ENCODE measurements at regions not wholly inside any gene's neighbourhood (a gene's known extent, or its start where the extent isn't known, plus 50 kb on each side); places are given as distances from the start of the nearest gene placed in this dataset.
"Not testable (repeated sequence)": the region's sequence is repeated elsewhere in the genome, so short reads cannot be mapped to it uniquely, and the experiment has no call there.

DNA sequence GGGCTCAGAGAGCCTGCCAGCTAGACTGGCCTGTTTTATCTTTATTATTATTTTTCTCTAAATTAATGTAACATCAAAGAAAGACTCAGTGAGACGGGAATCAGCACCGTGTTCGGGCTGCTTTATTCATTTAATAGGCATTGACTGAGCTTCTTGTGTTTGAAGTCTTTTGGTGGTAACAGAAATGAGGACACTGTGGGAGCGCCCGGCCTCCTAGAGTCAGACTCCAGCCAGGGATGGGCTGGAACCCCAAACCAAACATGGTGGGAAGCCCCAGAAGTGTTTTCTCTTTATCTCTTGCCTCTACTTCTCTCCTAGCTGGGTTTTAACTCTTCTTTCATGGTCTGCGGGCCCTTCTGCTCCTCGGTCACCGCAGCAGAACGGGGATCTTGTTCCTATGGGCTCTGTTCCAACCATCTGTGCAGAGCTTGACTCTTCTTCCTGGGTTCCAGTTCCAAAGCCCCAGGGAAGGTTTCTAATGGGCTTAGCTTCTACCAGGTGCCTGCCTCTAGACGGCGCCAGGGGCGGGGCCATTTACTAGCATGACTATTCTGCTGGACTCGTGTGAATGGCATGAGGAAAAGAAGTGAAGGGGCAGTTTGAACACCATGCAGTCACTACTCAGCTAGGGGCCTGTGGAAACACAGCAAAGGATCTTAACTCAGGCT is 123.8 kb downstream of the FGF18 start:
- TF ChIP-seq, protein P1, sequence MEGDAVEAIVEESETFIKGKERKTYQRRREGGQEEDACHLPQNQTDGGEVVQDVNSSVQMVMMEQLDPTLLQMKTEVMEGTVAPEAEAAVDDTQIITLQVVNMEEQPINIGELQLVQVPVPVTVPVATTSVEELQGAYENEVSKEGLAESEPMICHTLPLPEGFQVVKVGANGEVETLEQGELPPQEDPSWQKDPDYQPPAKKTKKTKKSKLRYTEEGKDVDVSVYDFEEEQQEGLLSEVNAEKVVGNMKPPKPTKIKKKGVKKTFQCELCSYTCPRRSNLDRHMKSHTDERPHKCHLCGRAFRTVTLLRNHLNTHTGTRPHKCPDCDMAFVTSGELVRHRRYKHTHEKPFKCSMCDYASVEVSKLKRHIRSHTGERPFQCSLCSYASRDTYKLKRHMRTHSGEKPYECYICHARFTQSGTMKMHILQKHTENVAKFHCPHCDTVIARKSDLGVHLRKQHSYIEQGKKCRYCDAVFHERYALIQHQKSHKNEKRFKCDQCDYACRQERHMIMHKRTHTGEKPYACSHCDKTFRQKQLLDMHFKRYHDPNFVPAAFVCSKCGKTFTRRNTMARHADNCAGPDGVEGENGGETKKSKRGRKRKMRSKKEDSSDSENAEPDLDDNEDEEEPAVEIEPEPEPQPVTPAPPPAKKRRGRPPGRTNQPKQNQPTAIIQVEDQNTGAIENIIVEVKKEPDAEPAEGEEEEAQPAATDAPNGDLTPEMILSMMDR (IDR thresholded peaks at IDR 0.05; ENCODE audit: insufficient read depth, low read length, poor library complexity, severe bottlenecking): no peak
- no peak overlapping the region for H3K4me3 ChIP-seq (ENCODE audit: low read depth, low read length)
- no peak for DNase-seq (ENCODE audit: low read depth)
- H3K27me3 ChIP-seq (ENCODE audit: control insufficient read depth, insufficient read depth, low read length): no peaks in the 10 kb centered on the region
- H3K36me3 ChIP-seq (ENCODE audit: control insufficient read depth, insufficient read depth, low read length): no peaks in the 10 kb centered on the region

DNA sequence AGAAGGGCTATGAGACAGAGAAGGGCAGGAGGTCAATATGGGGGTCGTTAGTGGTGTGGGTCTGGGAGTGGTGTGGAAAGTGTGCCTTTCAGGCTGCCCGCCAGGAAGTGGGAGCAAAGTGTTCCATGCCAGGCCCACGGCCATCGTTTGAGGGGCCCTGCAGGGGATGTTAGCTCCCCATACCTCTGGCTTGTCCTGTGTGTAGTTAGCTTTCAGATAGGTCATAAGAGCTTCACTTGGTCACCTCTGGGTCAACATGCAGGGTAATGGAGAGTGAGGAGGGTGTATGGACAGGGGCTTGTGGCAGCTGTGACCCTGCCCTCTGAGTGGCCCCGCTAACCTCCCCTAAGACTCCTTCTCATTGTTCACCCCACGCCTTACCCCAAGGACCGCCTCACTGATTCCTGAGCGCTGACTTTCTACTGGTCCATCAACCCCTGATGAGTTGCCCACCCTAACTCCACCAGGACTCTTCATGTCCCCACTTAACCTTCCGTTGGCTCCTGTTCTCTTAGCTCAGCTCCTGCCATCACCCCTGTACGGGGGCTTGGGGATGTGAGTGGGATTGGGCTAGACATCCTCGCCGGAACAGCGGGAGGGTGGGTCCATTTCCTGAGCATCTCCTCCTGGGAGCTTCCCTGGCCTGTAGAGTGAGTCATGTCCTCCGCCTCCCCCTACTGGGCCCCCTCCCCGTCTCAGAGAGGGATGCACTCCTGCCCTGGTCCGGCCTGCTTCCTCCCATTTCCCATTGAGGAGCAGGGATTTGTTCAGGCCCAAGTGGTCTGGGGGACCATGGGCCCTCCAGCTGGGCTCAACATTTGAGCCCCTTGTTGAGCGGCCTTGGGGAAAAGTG is 125.7 kb downstream of the FGF18 start:
- DNase-seq (ENCODE audit: low read depth): no peak
- Histone ChIP-seq H3K27me3 (ENCODE audit: control insufficient read depth, insufficient read depth, low read length) (no peaks in the 10 kb centered on the region), H3K4me3 (ENCODE audit: low read depth, low read length) (no peak overlapping the region), H3K36me3 (ENCODE audit: control insufficient read depth, insufficient read depth, low read length) (no peaks in the 10 kb centered on the region)
- TF ChIP-seq, protein P1 (IDR thresholded peaks at IDR 0.05; ENCODE audit: insufficient read depth, low read length, poor library complexity, severe bottlenecking): no peak

DNA sequence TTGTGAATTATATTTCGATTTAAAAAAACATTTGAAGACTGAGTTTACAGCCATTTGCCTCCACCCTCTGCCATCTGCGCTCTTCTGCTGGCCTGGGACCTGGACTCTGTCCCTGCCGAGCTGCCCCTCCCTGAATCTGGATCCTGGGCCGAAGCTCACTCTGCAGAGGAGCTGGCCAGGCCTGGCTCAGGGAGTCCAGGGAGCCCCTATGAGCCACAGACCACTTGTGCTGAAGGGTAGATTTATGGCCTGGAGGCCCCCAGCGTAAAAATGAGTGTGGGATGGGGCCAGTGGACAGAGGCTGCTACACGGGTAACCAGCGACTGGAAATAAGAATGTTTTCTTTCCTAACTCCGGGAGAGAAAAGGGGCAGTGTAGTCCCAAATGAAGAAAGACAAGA is 129.8 kb downstream of the FGF18 start:
- no peak overlapping the region for H3K4me3 ChIP-seq (ENCODE audit: low read depth, low read length)
- H3K27me3 ChIP-seq (ENCODE audit: control insufficient read depth, insufficient read depth, low read length): peaks cover 3% of the 10 kb centered on the region
- no peak for DNase-seq (ENCODE audit: low read depth)
- no peaks in the 10 kb centered on the region for H3K36me3 ChIP-seq (ENCODE audit: control insufficient read depth, insufficient read depth, low read length)
- TF ChIP-seq, protein P1 (IDR thresholded peaks at IDR 0.05; ENCODE audit: insufficient read depth, low read length, poor library complexity, severe bottlenecking): no peak

DNA sequence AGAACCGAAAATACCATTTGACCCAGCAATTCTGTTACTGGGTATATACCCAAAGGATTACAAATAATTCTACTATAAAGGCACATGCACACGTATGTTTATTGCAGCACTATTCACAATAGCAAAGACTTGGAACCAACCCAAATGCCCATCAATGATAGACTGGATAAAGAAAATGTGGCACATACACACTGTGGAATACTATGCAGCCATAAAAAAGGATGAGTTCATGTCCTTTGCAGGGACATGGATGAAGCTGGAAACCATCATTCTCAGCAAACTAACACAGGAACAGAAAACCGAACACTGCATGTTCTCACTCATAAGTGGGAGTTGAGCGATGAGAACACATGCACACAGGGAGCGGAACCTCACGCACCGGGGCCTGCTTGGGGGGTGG is 134.4 kb downstream of the FGF18 start:
- not testable (repeated sequence) for H3K4me3 ChIP-seq (ENCODE audit: low read depth, low read length); H3K27me3 ChIP-seq (ENCODE audit: control insufficient read depth, insufficient read depth, low read length); H3K36me3 ChIP-seq (ENCODE audit: control insufficient read depth, insufficient read depth, low read length); DNase-seq (ENCODE audit: low read depth)

DNA sequence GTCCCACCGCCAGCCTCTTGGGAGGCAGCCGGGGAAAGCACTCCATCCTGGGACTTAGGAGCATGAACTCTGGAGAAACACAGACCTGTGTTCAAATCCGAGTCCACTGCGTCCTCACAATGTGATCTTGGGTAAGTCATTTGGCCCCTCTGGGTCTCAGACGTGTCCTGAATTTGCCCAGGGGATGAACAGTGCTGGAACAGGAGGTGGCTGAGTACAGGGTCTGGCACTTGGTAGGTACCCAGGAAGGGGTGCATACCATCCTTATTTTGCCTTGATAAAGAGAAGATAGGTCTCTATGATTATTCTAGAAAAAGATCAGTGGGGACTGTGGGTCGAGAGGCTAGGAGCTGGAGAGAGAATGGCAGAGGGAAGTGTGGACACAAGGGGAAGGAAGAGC is 135.7 kb downstream of the FGF18 start:
- no peak for DNase-seq (ENCODE audit: low read depth)
- Histone ChIP-seq H3K27me3 (ENCODE audit: control insufficient read depth, insufficient read depth, low read length) (peaks cover 5% of the 10 kb centered on the region), H3K4me3 (ENCODE audit: low read depth, low read length) (no peak overlapping the region), H3K36me3 (ENCODE audit: control insufficient read depth, insufficient read depth, low read length) (no peaks in the 10 kb centered on the region)
- TF ChIP-seq, protein P1 (IDR thresholded peaks at IDR 0.05; ENCODE audit: insufficient read depth, low read length, poor library complexity, severe bottlenecking): no peak

DNA sequence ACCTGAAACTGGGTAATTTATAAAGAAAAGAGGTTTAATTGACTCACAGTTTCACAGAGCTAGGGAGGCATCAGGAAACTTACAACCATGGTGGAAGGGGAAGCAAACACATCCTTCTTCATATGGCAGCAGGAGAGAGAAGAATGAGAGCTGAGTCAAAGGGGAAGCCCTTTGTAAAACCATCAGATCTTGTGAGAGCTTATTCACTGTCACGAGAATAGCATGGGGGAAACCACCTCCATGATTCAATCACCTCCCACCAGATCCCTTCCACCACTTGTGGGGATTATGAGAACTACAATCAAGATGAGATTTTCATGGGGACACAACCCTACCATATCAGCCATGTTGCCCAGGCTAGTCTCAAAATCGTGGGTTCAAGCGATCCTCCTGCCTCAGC is 143.4 kb downstream of the FGF18 start:
- H3K36me3 ChIP-seq (ENCODE audit: control insufficient read depth, insufficient read depth, low read length): no peaks in the 10 kb centered on the region
- H3K4me3 ChIP-seq (ENCODE audit: low read depth, low read length): no peak overlapping the region
- TF ChIP-seq, protein P1 (IDR thresholded peaks at IDR 0.05; ENCODE audit: insufficient read depth, low read length, poor library complexity, severe bottlenecking): no peak
- H3K27me3 ChIP-seq (ENCODE audit: control insufficient read depth, insufficient read depth, low read length): no peaks in the 10 kb centered on the region
- no peak for DNase-seq (ENCODE audit: low read depth)
